Neural crest cell (in vitro differentiated cells): ENCODE measurements at regions not wholly inside any gene's neighbourhood (a gene's known extent, or its start where the extent isn't known, plus 50 kb on each side); places are given as distances from the start of the nearest gene placed in this dataset.

ENCODE experiments used
- DNase-seq: peaks from one replicate; pipeline ENCODE4 v3.0.0; 2021; ENCODE audit warnings: low read depth, mixed read lengths, low spot score
- H3K27ac Mint-ChIP-seq: one replicate; pipeline ENCODE4 v1.8.0; 2021; ENCODE audit warnings: mild to moderate bottlenecking, mixed read lengths; ENCODE audit not compliant: unreplicated experiment
- H3K27me3 Mint-ChIP-seq: 2 replicates; pipeline ENCODE4 v1.8.0; 2021; ENCODE audit warnings: low read depth, mild to moderate bottlenecking, mixed read lengths
- H3K36me3 Mint-ChIP-seq: 2 replicates; pipeline ENCODE4 v1.8.0; 2021; ENCODE audit warnings: low read depth, mild to moderate bottlenecking, mixed read lengths
- H3K4me1 Mint-ChIP-seq: 2 replicates; pipeline ENCODE4 v1.8.0; 2021; ENCODE audit warnings: mixed read lengths
- H3K4me3 Mint-ChIP-seq: one replicate; pipeline ENCODE4 v1.8.0; 2021; ENCODE audit warnings: mild to moderate bottlenecking, mixed read lengths
- H3K9me3 Mint-ChIP-seq: 2 replicates; pipeline ENCODE4 v1.8.0; 2021; ENCODE audit warnings: mixed read lengths
- CTCF ChIP-seq: fragments of 200-600 bp; sonication (generic); conservative IDR thresholded peaks from 2 replicates; pipeline ENCODE4 v1.5.0; 2021; ENCODE audit warnings: antibody characterized with exemption, mild to moderate bottlenecking

DNA sequence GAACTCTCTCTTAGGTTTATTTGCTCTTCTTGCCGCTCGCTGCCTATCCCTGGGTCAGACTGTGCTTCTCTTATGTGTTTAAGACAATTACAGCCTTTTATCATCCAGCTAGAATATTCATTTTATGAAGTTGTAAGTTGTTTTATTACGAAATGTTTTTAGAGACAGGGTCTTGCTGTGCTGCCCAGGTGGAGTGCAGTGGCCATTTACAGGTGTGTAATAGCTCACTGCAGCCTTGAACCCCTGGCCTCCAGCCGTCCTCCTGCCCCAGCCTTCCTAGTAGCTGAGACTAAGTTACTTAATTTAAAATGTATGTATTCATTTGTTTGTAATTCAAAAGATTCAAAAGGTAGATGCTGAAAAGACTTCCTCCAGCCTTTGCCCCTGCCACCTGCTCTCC lies 99.0 kb upstream of the KIF26B start:
- Mint-ChIP-seq H3K4me3 (no peak overlapping the region), H3K4me1 (peaks cover 10% of the 10 kb centered on the region), H3K36me3 (peaks cover 13% of the 10 kb centered on the region), H3K27ac (no peak overlapping the region), H3K27me3 (no peaks in the 10 kb centered on the region), H3K9me3 (no peaks in the 10 kb centered on the region)
- no peak for TF ChIP-seq CTCF
- no peak for DNase-seq

GRCh38 chr1:245054507-245055270 lies 100.1 kb upstream of the KIF26B start:
- no peak overlapping the region for H3K27ac Mint-ChIP-seq
- TF ChIP-seq CTCF: no peak
- no peaks in the 10 kb centered on the region for H3K9me3 Mint-ChIP-seq
- no peak overlapping the region for H3K4me3 Mint-ChIP-seq
- peaks cover 10% of the 10 kb centered on the region for H3K4me1 Mint-ChIP-seq
- no peak for DNase-seq
- H3K36me3 Mint-ChIP-seq: peaks cover 13% of the 10 kb centered on the region
- H3K27me3 Mint-ChIP-seq: no peaks in the 10 kb centered on the region

DNA sequence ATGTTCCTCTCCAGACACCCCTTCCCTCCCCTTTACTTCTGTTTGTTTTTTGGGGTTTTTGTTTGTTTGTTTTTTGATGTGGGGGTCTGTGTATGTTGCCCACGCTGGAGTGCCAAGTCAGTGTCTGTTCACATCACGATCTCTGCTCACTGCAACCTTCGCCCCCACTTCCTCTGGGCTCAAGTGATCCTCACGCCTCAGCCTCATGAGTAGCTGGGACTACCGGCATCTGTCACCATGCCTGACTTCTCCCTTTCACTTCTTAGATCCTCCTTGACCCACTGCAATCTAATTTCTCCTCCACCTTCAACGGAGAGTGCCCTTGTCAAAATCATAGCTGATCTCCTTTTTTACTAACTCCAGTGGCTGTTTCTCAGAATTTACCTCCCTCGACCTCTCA lies 100.7 kb upstream of the KIF26B start:
- Mint-ChIP-seq H3K36me3 (peaks cover 13% of the 10 kb centered on the region), H3K27me3 (no peaks in the 10 kb centered on the region), H3K4me1 (peaks cover 10% of the 10 kb centered on the region), H3K27ac (no peak overlapping the region), H3K4me3 (no peak overlapping the region), H3K9me3 (no peaks in the 10 kb centered on the region)
- TF ChIP-seq CTCF: no peak
- DNase-seq: no peak

DNA sequence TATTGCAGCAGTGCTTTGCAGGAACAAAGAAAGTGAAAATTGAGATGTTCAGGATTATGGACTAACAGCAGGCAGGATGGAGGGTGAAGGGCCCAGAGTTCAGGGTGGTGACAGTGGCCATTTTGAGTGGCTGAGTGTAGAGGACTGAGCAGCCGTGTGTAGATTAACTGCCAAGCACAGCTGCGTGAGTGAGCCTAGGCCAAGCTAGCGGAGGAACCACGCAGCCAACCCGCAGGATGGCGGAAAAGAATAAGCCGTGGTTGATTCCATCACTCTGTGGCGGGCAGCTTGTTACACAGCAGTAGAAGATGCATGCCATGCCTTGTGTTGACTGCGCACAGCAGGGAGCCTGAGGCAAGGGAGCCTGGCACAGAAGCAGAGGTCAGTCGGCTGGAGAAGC lies 102.5 kb upstream of the KIF26B start:
- Mint-ChIP-seq H3K9me3 (no peaks in the 10 kb centered on the region), H3K27ac (no peak overlapping the region), H3K4me1 (peaks cover 10% of the 10 kb centered on the region), H3K36me3 (peaks cover 13% of the 10 kb centered on the region), H3K27me3 (no peaks in the 10 kb centered on the region), H3K4me3 (no peak overlapping the region)
- no peak for TF ChIP-seq CTCF
- DNase-seq: no peak

DNA sequence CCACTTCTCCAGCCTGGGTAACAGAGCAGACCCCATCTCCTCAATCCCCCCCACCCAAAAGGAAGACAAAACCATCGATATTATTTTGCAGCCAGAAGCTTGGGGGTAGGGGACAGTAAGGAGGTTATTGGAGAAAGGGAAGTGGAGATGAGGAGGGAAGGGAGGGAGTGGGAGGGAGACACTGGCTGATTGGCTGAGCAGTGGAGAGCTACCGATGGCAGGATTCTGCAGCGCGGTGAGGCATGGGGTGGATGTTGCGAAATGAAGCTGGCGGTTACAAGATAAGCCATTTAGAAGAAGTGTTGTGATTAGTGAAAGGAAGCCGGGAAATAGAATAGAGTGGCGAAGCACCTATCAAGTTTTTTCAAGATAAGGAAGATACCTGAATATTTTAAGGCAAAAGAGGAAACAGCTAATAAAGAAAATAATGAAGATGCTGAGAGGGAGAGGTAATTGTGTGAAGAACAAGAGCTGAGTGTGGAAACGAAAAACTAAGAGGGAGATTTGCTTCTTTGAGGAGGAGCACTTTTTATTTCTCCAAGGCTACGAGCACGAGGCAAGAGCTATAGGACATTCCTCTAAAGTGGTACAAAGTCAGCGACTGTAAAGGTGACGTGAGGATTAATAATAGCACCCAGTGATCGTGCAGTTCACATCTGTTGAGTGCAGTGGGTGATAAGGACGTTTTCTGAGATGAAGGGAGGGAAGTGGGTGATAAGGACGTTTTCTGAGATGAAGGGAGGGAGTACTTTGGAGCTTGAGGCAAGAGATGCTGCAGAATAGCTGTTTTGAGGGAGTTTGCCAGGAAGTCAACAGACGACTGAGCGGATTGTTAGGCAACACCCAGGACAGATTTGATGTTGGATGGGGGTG lies 103.2 kb upstream of the KIF26B start:
- Mint-ChIP-seq H3K4me1 (peaks cover 15% of the 10 kb centered on the region), H3K9me3 (no peaks in the 10 kb centered on the region), H3K27ac (no peak overlapping the region), H3K27me3 (no peaks in the 10 kb centered on the region), H3K36me3 (peaks cover 13% of the 10 kb centered on the region), H3K4me3 (no peak overlapping the region)
- TF ChIP-seq CTCF: no peak
- no peak for DNase-seq
